ENCODE measurements at regions not wholly inside any gene's neighbourhood (a gene's known extent, or its start where the extent isn't known, plus 50 kb on each side); places are given as distances from the start of the nearest gene placed in this dataset.

GRCh38 chr14:89576960-89577359 is 159.9 kb upstream of the FOXN3 start:
- TF ChIP-seq CTCF (IDR thresholded peaks at IDR 0.05; ENCODE audit: low read depth, low read length, poor library complexity, severe bottlenecking), result no peak
- TF ChIP-seq EZH2phosphoT487 (IDR thresholded peaks at IDR 0.05; ENCODE audit: borderline replicate concordance, low read length), result no peak

All from DOHH2 (cell line).